Esophagus muscularis mucosa (tissue), 4 donors: ENCODE measurements at regions not wholly inside any gene's neighbourhood (a gene's known extent, or its start where the extent isn't known, plus 50 kb on each side); places are given as distances from the start of the nearest gene placed in this dataset.

Experiments
- DNase-seq: peaks from one replicate; pipeline ENCODE4 v3.0.0-alpha.2; 2017; ENCODE audit errors: extremely low spot score
- H3K27ac ChIP-seq, 4 donors: fragments of 200-600 bp; sonication (generic); replicated peaks in 1 of 4; 1 replicate in 3 of 4; 2 replicates in 1 of 4; pipeline ENCODE4 v1.5.1; 2016 to 2019; ENCODE audit warnings: mild to moderate bottlenecking in 1 of 4
- H3K27me3 ChIP-seq, 4 donors: fragments of 200-600 bp; sonication (generic); one replicate each; pipeline versions ENCODE4 v1.5.1 to v1.6.0; 2016 to 2019
- H3K36me3 ChIP-seq, 4 donors: fragments of 200-600 bp; sonication (generic); one replicate each; pipeline ENCODE4 v1.5.1; 2016 to 2019
- H3K4me1 ChIP-seq, 4 donors: fragments of 200-600 bp; sonication (generic); one replicate each; pipeline ENCODE4 v1.5.1; 2016 to 2019
- H3K4me3 ChIP-seq, 4 donors: fragments of 200-600 bp; sonication (generic); 1 replicate in 2 of 4; 2 replicates in 2 of 4; pipeline ENCODE4 v1.5.1; 2016 to 2019; ENCODE audit warnings: mild to moderate bottlenecking in 4 of 4, moderate library complexity in 1 of 4
- H3K9me3 ChIP-seq, 4 donors: fragments of 200-600 bp; sonication (generic); 1 replicate in 3 of 4; 2 replicates in 1 of 4; pipeline ENCODE4 v1.5.1; 2016 to 2019
- CTCF ChIP-seq, 3 experiments: fragments of 200-600 bp in 2 of 3; fragments of 450-650 bp in 1 of 3; sonication (generic) in 2 of 3; IDR thresholded peaks; one replicate each; pipeline ENCODE4 v1.5.1; 2017 to 2019; ENCODE audit warnings: antibody characterized with exemption in 3 of 3, mild to moderate bottlenecking in 2 of 3, moderate library complexity in 1 of 3
- EP300 ChIP-seq: sonication (generic); formaldehyde crosslinking; IDR thresholded peaks from one replicate; pipeline ENCODE4 v1.6.1; 2017; ENCODE audit warnings: antibody characterized with exemption
- POLR2A ChIP-seq: fragments of 450-650 bp; IDR thresholded peaks from one replicate; pipeline ENCODE4 v1.6.1; 2017; ENCODE audit warnings: antibody characterized with exemption, moderate library complexity, mild to moderate bottlenecking, low read depth
- POLR2AphosphoS5 ChIP-seq, 2 donors: sonication (generic); formaldehyde crosslinking; IDR thresholded peaks; one replicate each; pipeline ENCODE4 v1.6.1; 2017; ENCODE audit warnings: antibody characterized with exemption in 2 of 2
- WGBS: methylation state at CpG from one replicate; pipeline ENCODE4 v1.1.5; 2018; 5-methylcytosine and 5-hydroxymethylcytosine counted together
- intact Hi-C: fragments of 100-400 bp; cut with DNase I; formaldehyde crosslinking; loops from one replicate; pipeline ENCODE4 v1.15.1; 2023

GRCh38 chr9:15361737-15362136 lies 54.7 kb upstream of the TTC39B start:
- Histone ChIP-seq H3K27ac (no peak overlapping the region), H3K4me1 (no peaks in the 10 kb centered on the region), H3K4me3 (no peak overlapping the region), H3K27me3 (no peaks in the 10 kb centered on the region), H3K9me3 (no peaks in the 10 kb centered on the region), H3K36me3 (no peaks in the 10 kb centered on the region)
- TF ChIP-seq POLR2A (no peak), CTCF (IDR thresholded peaks at IDR 0.05) (no peak), POLR2AphosphoS5 (IDR thresholded peaks at IDR 0.05) (no peak), EP300 (no peak)
- no peak for DNase-seq
- 68% methylated on average over 2 of the region's 2 CpGs for WGBS
- intact Hi-C loops: no loop called here

DNA sequence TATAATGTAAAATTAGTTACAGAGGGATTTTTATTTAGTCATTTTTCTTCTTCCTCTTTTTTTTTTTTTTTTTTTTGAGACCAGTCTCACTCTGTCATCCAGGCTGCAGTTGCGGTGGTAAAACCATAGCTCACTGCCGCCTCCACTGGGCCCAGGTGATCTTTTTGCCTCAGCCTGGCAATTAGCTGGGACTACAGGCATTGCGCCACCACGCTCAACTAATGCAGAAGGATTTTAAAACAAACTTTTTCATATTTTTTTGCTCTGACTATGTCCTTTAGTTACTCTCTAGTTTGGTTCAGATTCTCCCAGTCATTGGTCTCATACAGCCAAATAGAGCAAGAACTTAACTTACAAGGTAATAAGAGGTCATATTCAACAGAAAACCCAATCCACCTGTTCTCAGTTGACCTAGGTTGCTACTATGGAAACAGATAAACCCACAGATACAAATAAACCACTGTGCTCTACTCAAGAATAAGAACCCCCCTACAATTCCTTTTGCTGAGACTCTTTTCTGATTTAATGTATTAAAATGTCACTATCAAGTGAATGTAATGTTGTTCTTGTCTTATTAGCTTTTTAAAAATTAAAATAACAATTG lies 50.1 kb upstream of the TTC39B start:
- Histone ChIP-seq H3K4me3 (no peak overlapping the region), H3K4me1 (no peaks in the 10 kb centered on the region), H3K36me3 (no peaks in the 10 kb centered on the region), H3K27ac (no peak overlapping the region), H3K27me3 (no peaks in the 10 kb centered on the region), H3K9me3 (no peaks in the 10 kb centered on the region)
- no peak for TF ChIP-seq EP300
- TF ChIP-seq POLR2AphosphoS5 (IDR thresholded peaks at IDR 0.05): no peak
- TF ChIP-seq POLR2A: no peak
- TF ChIP-seq CTCF (IDR thresholded peaks at IDR 0.05): no peak
- no peak for DNase-seq
- intact Hi-C loops: no loop called here
- 72% methylated on average over 4 of the region's 4 CpGs for WGBS
